Fibroblast of lung (primary cell): ENCODE measurements at regions not wholly inside any gene's neighbourhood (a gene's known extent, or its start where the extent isn't known, plus 50 kb on each side); places are given as distances from the start of the nearest gene placed in this dataset.

Experiments used
- DNase-seq, 2 donors: peaks; one replicate each; pipeline versions ENCODE4 v3.0.0 to v3.0.0-alpha.2; 2010; ENCODE audit warnings: low read depth in 2 of 2
- H2AFZ ChIP-seq: 2 replicates; pipeline ENCODE4 v1.5.1; 2012; ENCODE audit warnings: low read length, control low read depth, inconsistent platforms
- H3K27ac ChIP-seq: 2 replicates; pipeline ENCODE4 v1.5.1; 2011; ENCODE audit warnings: low read length, control low read depth; ENCODE audit not compliant: insufficient read depth
- H3K27me3 ChIP-seq: 2 replicates; pipeline ENCODE4 v1.5.1; 2011; ENCODE audit warnings: mild to moderate bottlenecking, low read length; ENCODE audit not compliant: control insufficient read depth, insufficient read depth
- H3K36me3 ChIP-seq: 2 replicates; pipeline ENCODE4 v1.5.1; 2011; ENCODE audit warnings: low read length; ENCODE audit not compliant: control insufficient read depth, insufficient read depth
- H3K4me1 ChIP-seq: 2 replicates; pipeline ENCODE4 v1.5.1; 2011; ENCODE audit warnings: low read length; ENCODE audit not compliant: control insufficient read depth, insufficient read depth; ENCODE audit errors: extremely low read depth
- H3K4me2 ChIP-seq: 2 replicates; pipeline ENCODE4 v1.5.1; 2011; ENCODE audit warnings: low read length, control low read depth; ENCODE audit not compliant: insufficient read depth; ENCODE audit errors: extremely low read depth
- H3K4me3 ChIP-seq, 4 experiments: fragments of 200-600 bp in 1 of 4; sonication (generic) in 1 of 4; replicated peaks in 1 of 4; 2 replicates each; pipeline ENCODE4 v1.5.1; 2011 to 2016; ENCODE audit warnings: low read length in 4 of 4, low read depth in 3 of 4, mild to moderate bottlenecking in 3 of 4, control low read depth in 2 of 4, inconsistent platforms in 1 of 4, mixed read lengths in 1 of 4; ENCODE audit not compliant: insufficient read depth in 1 of 4; ENCODE audit errors: control extremely low read depth in 1 of 4
- H3K79me2 ChIP-seq: 2 replicates; pipeline ENCODE4 v1.5.1; 2012; ENCODE audit warnings: mild to moderate bottlenecking, low read length, inconsistent platforms; ENCODE audit not compliant: control insufficient read depth, insufficient read depth
- H3K9ac ChIP-seq: 2 replicates; pipeline ENCODE4 v1.5.1; 2011; ENCODE audit warnings: mild to moderate bottlenecking, low read length, control low read depth; ENCODE audit not compliant: insufficient read depth
- H3K9me3 ChIP-seq: 2 replicates; pipeline ENCODE4 v1.5.1; 2012; ENCODE audit warnings: low read depth, low read length; ENCODE audit not compliant: control insufficient read depth, insufficient read depth
- H4K20me1 ChIP-seq: 2 replicates; pipeline ENCODE4 v1.5.1; 2011; ENCODE audit warnings: low read length; ENCODE audit not compliant: control insufficient read depth, insufficient read depth; ENCODE audit errors: extremely low read depth
- CTCF ChIP-seq, 2 donors: IDR thresholded peaks in 1 of 2; conservative IDR thresholded peaks in 1 of 2; 1 replicate in 1 of 2; 2 replicates in 1 of 2; pipeline ENCODE4 v1.5.1; 2011 to 2012; ENCODE audit warnings: low read length in 2 of 2, control low read depth in 1 of 2, inconsistent platforms in 1 of 2, low read depth in 1 of 2, mild to moderate bottlenecking in 1 of 2
- EZH2 ChIP-seq: IDR thresholded peaks from 2 replicates; pipeline ENCODE4 v1.5.1; 2012; ENCODE audit warnings: low read length, control low read depth, mild to moderate bottlenecking; ENCODE audit errors: missing control alignments

GRCh38 chr12:127519779-127520178 is 747.2 kb upstream of the TMEM132C start:
- DNase-seq = no peak
- Histone ChIP-seq H3K4me2 (no peak overlapping the region), H3K4me1 (peaks cover 4% of the 10 kb centered on the region), H3K27ac (no peak overlapping the region), H3K9ac (no peak overlapping the region), H3K79me2 (no peaks in the 10 kb centered on the region), H3K36me3 (no peaks in the 10 kb centered on the region), H3K4me3 (no peak overlapping the region), H4K20me1 (no peaks in the 10 kb centered on the region), H2AFZ (no peak overlapping the region), H3K9me3 (no peaks in the 10 kb centered on the region), H3K27me3 (no peaks in the 10 kb centered on the region)
- no peak for TF ChIP-seq CTCF (conservative IDR thresholded peaks at IDR 0.05 in 1 of 2, IDR thresholded peaks at IDR 0.05 in 1 of 2; ENCODE audit: low read depth in 1 of 2, low read length in 2 of 2)
- no peak for TF ChIP-seq EZH2

GRCh38 chr12:127526925-127527324 is 740.0 kb upstream of the TMEM132C start:
- no peak overlapping the region for H2AFZ ChIP-seq
- no peak for TF ChIP-seq EZH2
- TF ChIP-seq CTCF (conservative IDR thresholded peaks at IDR 0.05 in 1 of 2, IDR thresholded peaks at IDR 0.05 in 1 of 2; ENCODE audit: low read depth in 1 of 2, low read length in 2 of 2) = no peak

GRCh38 chr12:127528551-127528950 is 738.4 kb upstream of the TMEM132C start:
- H2AFZ ChIP-seq = no peak overlapping the region
- H3K27me3 ChIP-seq = no peaks in the 10 kb centered on the region
- no peak for DNase-seq
- no peak overlapping the region for H3K4me2 ChIP-seq
- H3K9ac ChIP-seq = no peak overlapping the region
- TF ChIP-seq EZH2 (no peak), CTCF (conservative IDR thresholded peaks at IDR 0.05 in 1 of 2, IDR thresholded peaks at IDR 0.05 in 1 of 2; ENCODE audit: low read depth in 1 of 2, low read length in 2 of 2) (no peak)
- H3K4me1 ChIP-seq = no peaks in the 10 kb centered on the region
- no peaks in the 10 kb centered on the region for H4K20me1 ChIP-seq
- no peak overlapping the region for H3K4me3 ChIP-seq
- no peaks in the 10 kb centered on the region for H3K36me3 ChIP-seq
- H3K9me3 ChIP-seq = no peaks in the 10 kb centered on the region
- no peaks in the 10 kb centered on the region for H3K79me2 ChIP-seq
- H3K27ac ChIP-seq = no peak overlapping the region

More at GRCh38 chr12:127526925-127527324, 740.0 kb upstream of the TMEM132C start:
- H3K4me1 ChIP-seq = no peaks in the 10 kb centered on the region
- H3K79me2 ChIP-seq = no peaks in the 10 kb centered on the region
- H3K4me3 ChIP-seq = no peak overlapping the region
- no peaks in the 10 kb centered on the region for H4K20me1 ChIP-seq
- DNase-seq = no peak
- no peaks in the 10 kb centered on the region for H3K27me3 ChIP-seq
- no peaks in the 10 kb centered on the region for H3K36me3 ChIP-seq
- no peaks in the 10 kb centered on the region for H3K9me3 ChIP-seq
- H3K27ac ChIP-seq = no peak overlapping the region
- H3K9ac ChIP-seq = no peak overlapping the region
- no peak overlapping the region for H3K4me2 ChIP-seq
